ENCODE measurements at regions not wholly inside any gene's neighbourhood (a gene's known extent, or its start where the extent isn't known, plus 50 kb on each side); places are given as distances from the start of the nearest gene placed in this dataset.

DNA sequence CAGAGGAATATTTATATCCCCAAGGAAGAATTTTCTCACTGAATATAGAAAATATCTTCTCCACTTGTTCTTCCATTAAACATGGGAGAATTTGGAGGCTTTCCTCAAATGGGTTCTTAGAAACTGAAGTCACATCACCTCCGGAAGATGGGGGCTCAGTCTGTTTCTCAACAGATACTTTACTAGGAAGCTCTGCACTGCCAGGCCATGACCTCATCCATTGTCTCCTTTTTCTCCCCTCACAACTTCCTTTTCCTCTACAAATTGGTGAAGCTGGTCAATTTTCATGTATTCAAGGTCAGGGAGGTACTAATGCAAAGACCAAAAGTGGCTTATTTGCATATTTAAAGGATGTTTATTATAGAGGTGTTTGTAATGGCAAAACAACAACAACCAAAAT, 173.1 kb downstream of the RNF152 start:
- TF ChIP-seq CTCF (IDR thresholded peaks at IDR 0.05; ENCODE audit: insufficient read depth, low read depth, low read length) (no peak), EZH2 (IDR thresholded peaks at IDR 0.05; ENCODE audit: insufficient read depth, low read length) (no peak)
